GM23338 (cell line): ENCODE measurements at regions not wholly inside any gene's neighbourhood (a gene's known extent, or its start where the extent isn't known, plus 50 kb on each side); places are given as distances from the start of the nearest gene placed in this dataset.

ENCODE experiments used
- ATAC-seq: fragments of 200-7000 bp; cut with Tn5 transposase; 3 replicates; pipeline ENCODE4 v1.9.1; 2020
- DNase-seq: peaks from one replicate; pipeline ENCODE4 v3.0.0-alpha.2; 2015; ENCODE audit warnings: low spot score
- H2AFZ ChIP-seq: fragments of 200-600 bp; sonication (generic); 2 replicates; pipeline ENCODE4 v1.8.0; 2016; ENCODE audit warnings: antibody characterized with exemption, mild to moderate bottlenecking, moderate library complexity
- H3F3A ChIP-seq: fragments of 200-600 bp; sonication (generic); replicated peaks from 2 replicates; pipeline ENCODE4 v1.8.0; 2017; ENCODE audit warnings: antibody characterized with exemption, mixed run types, low read depth
- H3K27ac ChIP-seq: fragments of 200-600 bp; sonication (generic); 2 replicates; pipeline ENCODE4 v1.6.1; 2016; ENCODE audit warnings: low read depth
- H3K27me3 ChIP-seq: fragments of 200-600 bp; sonication (generic); 2 replicates; pipeline ENCODE4 v1.8.0; 2016; ENCODE audit warnings: mild to moderate bottlenecking, mixed run types, moderate library complexity; ENCODE audit not compliant: insufficient read depth
- H3K36me3 ChIP-seq: fragments of 200-600 bp; sonication (generic); 2 replicates; pipeline ENCODE4 v1.8.0; 2016; ENCODE audit warnings: mild to moderate bottlenecking; ENCODE audit not compliant: insufficient read depth
- H3K4me1 ChIP-seq: fragments of 200-600 bp; sonication (generic); 2 replicates; pipeline ENCODE4 v1.8.0; 2016; ENCODE audit warnings: mild to moderate bottlenecking, moderate library complexity; ENCODE audit not compliant: insufficient read depth
- H3K4me2 ChIP-seq: fragments of 200-600 bp; sonication (generic); 2 replicates; pipeline ENCODE4 v1.7.1; 2017; ENCODE audit warnings: mixed run types
- H3K4me3 ChIP-seq: fragments of 200-600 bp; sonication (generic); 2 replicates; pipeline ENCODE4 v1.6.1; 2016; ENCODE audit warnings: mixed run types
- H3K79me2 ChIP-seq: fragments of 200-600 bp; sonication (generic); replicated peaks from 2 replicates; pipeline ENCODE4 v1.8.0; 2017; ENCODE audit warnings: mild to moderate bottlenecking; ENCODE audit not compliant: insufficient read depth
- H3K9me2 ChIP-seq: fragments of 200-600 bp; sonication (generic); 2 replicates; pipeline ENCODE4 v1.8.0; 2017; ENCODE audit not compliant: insufficient read depth
- H4K20me1 ChIP-seq: fragments of 200-600 bp; sonication (generic); replicated peaks from 2 replicates; pipeline ENCODE4 v1.8.0; 2017; ENCODE audit warnings: mild to moderate bottlenecking; ENCODE audit not compliant: insufficient read depth
- H3K27ac Mint-ChIP-seq: 2 replicates; pipeline ENCODE4 v1.8.0; 2020; ENCODE audit warnings: inconsistent platforms, mild to moderate bottlenecking, moderate library complexity, mixed read lengths
- H3K27me3 Mint-ChIP-seq: 3 replicates; pipeline ENCODE4 v1.8.0; 2022; ENCODE audit warnings: low read depth, mild to moderate bottlenecking, moderate library complexity, mixed read lengths, inconsistent platforms; ENCODE audit not compliant: insufficient read depth, poor library complexity
- H3K36me3 Mint-ChIP-seq: 3 replicates; pipeline ENCODE4 v1.8.0; 2021; ENCODE audit warnings: low read depth, mild to moderate bottlenecking, inconsistent platforms, moderate library complexity, mixed read lengths
- H3K4me1 Mint-ChIP-seq: 3 replicates; pipeline ENCODE4 v1.8.0; 2020; ENCODE audit warnings: mild to moderate bottlenecking, inconsistent platforms, mixed read lengths
- H3K4me3 Mint-ChIP-seq: 3 replicates; pipeline ENCODE4 v1.8.0; 2021; ENCODE audit warnings: moderate library complexity, mild to moderate bottlenecking, inconsistent platforms, mixed read lengths
- H3K9me3 Mint-ChIP-seq: 3 replicates; pipeline ENCODE4 v1.8.0; 2020; ENCODE audit warnings: moderate library complexity, mild to moderate bottlenecking, inconsistent platforms, mixed read lengths
- CREB1 ChIP-seq: fragments of 250-450 bp; sonication (Bioruptor Pico); IDR thresholded peaks from 2 replicates; pipeline ENCODE4 v1.5.0; 2020; ENCODE audit warnings: low read depth, mild to moderate bottlenecking, moderate library complexity
- EZH2 ChIP-seq: fragments of 200-600 bp; sonication (generic); IDR thresholded peaks from one replicate; pipeline ENCODE4 v1.8.0; 2017; ENCODE audit warnings: antibody characterized with exemption, mild to moderate bottlenecking, low read depth; ENCODE audit not compliant: unreplicated experiment
- EZH2phosphoT487 ChIP-seq: fragments of 200-600 bp; sonication (generic); IDR thresholded peaks from one replicate; pipeline ENCODE4 v1.8.1; 2018; ENCODE audit warnings: antibody characterized with exemption; ENCODE audit not compliant: unreplicated experiment
- JUNB ChIP-seq: IDR thresholded peaks from one replicate; pipeline ENCODE4 v1.6.1; 2016; ENCODE audit warnings: antibody characterized with exemption; ENCODE audit not compliant: unreplicated experiment
- NANOG ChIP-seq: IDR thresholded peaks from 2 replicates; pipeline ENCODE4 v1.6.1; 2016; ENCODE audit warnings: antibody characterized with exemption, borderline replicate concordance
- POLR2AphosphoS5 ChIP-seq: IDR thresholded peaks from 2 replicates; pipeline ENCODE4 v1.6.1; 2016; ENCODE audit warnings: antibody characterized with exemption, low read depth
- REST ChIP-seq: IDR thresholded peaks from one replicate; pipeline ENCODE4 v1.6.1; 2018; ENCODE audit warnings: antibody characterized with exemption; ENCODE audit not compliant: unreplicated experiment
- STAT1 ChIP-seq: IDR thresholded peaks from one replicate; pipeline ENCODE4 v1.6.1; 2016; ENCODE audit warnings: antibody characterized with exemption; ENCODE audit not compliant: unreplicated experiment
- ZNF114 ChIP-seq: fragments of 250-450 bp; sonication (Bioruptor Pico); IDR thresholded peaks from 2 replicates; pipeline ENCODE4 v1.5.0; 2020; ENCODE audit warnings: mild to moderate bottlenecking, moderate library complexity
- ZNF331 ChIP-seq: fragments of 250-450 bp; sonication (Bioruptor Pico); IDR thresholded peaks from 2 replicates; pipeline ENCODE4 v1.5.0; 2020; ENCODE audit warnings: low read depth, mild to moderate bottlenecking, moderate library complexity
- TF ChIP-seq, protein P1 (sequence below): IDR thresholded peaks from 2 replicates; pipeline ENCODE4 v1.6.1; 2016; ENCODE audit warnings: antibody characterized with exemption
- TF ChIP-seq, protein P2 (sequence below), 2 experiments: fragments of 200-600 bp in 1 of 2; sonication (generic) in 1 of 2; conservative IDR thresholded peaks; 2 replicates each; pipeline versions ENCODE4 v1.5.1 to v1.6.1; 2016 to 2017; ENCODE audit warnings: antibody characterized with exemption in 2 of 2, low read depth in 2 of 2, mild to moderate bottlenecking in 2 of 2, moderate library complexity in 1 of 2
- TF ChIP-seq, protein P3 (sequence below): fragments of 250-450 bp; sonication (Bioruptor Pico); IDR thresholded peaks from 2 replicates; pipeline ENCODE4 v1.5.0; 2020; ENCODE audit warnings: mild to moderate bottlenecking, moderate library complexity

DNA sequence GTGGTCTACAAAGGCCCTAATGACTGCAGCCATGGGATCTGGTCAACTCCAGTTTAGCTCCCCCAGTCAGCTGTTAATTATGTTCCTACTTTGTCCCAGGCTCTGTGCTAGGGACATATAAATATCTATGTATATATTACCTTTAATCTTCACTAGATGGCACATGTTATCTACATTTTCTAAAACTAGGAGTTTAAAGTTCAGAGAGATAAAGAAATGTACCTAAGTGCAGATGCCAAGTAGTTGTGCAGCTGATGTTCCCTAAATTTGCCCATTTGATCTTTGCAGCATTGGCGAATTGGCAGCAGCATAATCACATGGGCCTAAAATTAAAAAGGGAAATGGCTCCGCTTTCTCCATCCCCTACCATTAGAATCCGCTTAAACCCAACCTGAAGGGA lies 541.1 kb downstream of the MED13L start:
- H3K4me1 ChIP-seq, result no peaks in the 10 kb centered on the region
- TF ChIP-seq NANOG, result no peak
- TF ChIP-seq ZNF114 (CRISPR knock-in tag), result no peak
- TF ChIP-seq, protein P1, sequence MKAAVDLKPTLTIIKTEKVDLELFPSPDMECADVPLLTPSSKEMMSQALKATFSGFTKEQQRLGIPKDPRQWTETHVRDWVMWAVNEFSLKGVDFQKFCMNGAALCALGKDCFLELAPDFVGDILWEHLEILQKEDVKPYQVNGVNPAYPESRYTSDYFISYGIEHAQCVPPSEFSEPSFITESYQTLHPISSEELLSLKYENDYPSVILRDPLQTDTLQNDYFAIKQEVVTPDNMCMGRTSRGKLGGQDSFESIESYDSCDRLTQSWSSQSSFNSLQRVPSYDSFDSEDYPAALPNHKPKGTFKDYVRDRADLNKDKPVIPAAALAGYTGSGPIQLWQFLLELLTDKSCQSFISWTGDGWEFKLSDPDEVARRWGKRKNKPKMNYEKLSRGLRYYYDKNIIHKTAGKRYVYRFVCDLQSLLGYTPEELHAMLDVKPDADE, result no peak
- no peak for TF ChIP-seq REST
- no peak for TF ChIP-seq EZH2phosphoT487
- TF ChIP-seq CREB1 (CRISPR knock-in tag), result no peak
- no peak for TF ChIP-seq ZNF331
- no peak for TF ChIP-seq STAT1
- TF ChIP-seq EZH2, result no peak
- TF ChIP-seq, protein P2, sequence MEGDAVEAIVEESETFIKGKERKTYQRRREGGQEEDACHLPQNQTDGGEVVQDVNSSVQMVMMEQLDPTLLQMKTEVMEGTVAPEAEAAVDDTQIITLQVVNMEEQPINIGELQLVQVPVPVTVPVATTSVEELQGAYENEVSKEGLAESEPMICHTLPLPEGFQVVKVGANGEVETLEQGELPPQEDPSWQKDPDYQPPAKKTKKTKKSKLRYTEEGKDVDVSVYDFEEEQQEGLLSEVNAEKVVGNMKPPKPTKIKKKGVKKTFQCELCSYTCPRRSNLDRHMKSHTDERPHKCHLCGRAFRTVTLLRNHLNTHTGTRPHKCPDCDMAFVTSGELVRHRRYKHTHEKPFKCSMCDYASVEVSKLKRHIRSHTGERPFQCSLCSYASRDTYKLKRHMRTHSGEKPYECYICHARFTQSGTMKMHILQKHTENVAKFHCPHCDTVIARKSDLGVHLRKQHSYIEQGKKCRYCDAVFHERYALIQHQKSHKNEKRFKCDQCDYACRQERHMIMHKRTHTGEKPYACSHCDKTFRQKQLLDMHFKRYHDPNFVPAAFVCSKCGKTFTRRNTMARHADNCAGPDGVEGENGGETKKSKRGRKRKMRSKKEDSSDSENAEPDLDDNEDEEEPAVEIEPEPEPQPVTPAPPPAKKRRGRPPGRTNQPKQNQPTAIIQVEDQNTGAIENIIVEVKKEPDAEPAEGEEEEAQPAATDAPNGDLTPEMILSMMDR (conservative IDR thresholded peaks at IDR 0.05; ENCODE audit: low read depth in 2 of 2), result no peak
- no peak for TF ChIP-seq JUNB
- TF ChIP-seq, protein P3, sequence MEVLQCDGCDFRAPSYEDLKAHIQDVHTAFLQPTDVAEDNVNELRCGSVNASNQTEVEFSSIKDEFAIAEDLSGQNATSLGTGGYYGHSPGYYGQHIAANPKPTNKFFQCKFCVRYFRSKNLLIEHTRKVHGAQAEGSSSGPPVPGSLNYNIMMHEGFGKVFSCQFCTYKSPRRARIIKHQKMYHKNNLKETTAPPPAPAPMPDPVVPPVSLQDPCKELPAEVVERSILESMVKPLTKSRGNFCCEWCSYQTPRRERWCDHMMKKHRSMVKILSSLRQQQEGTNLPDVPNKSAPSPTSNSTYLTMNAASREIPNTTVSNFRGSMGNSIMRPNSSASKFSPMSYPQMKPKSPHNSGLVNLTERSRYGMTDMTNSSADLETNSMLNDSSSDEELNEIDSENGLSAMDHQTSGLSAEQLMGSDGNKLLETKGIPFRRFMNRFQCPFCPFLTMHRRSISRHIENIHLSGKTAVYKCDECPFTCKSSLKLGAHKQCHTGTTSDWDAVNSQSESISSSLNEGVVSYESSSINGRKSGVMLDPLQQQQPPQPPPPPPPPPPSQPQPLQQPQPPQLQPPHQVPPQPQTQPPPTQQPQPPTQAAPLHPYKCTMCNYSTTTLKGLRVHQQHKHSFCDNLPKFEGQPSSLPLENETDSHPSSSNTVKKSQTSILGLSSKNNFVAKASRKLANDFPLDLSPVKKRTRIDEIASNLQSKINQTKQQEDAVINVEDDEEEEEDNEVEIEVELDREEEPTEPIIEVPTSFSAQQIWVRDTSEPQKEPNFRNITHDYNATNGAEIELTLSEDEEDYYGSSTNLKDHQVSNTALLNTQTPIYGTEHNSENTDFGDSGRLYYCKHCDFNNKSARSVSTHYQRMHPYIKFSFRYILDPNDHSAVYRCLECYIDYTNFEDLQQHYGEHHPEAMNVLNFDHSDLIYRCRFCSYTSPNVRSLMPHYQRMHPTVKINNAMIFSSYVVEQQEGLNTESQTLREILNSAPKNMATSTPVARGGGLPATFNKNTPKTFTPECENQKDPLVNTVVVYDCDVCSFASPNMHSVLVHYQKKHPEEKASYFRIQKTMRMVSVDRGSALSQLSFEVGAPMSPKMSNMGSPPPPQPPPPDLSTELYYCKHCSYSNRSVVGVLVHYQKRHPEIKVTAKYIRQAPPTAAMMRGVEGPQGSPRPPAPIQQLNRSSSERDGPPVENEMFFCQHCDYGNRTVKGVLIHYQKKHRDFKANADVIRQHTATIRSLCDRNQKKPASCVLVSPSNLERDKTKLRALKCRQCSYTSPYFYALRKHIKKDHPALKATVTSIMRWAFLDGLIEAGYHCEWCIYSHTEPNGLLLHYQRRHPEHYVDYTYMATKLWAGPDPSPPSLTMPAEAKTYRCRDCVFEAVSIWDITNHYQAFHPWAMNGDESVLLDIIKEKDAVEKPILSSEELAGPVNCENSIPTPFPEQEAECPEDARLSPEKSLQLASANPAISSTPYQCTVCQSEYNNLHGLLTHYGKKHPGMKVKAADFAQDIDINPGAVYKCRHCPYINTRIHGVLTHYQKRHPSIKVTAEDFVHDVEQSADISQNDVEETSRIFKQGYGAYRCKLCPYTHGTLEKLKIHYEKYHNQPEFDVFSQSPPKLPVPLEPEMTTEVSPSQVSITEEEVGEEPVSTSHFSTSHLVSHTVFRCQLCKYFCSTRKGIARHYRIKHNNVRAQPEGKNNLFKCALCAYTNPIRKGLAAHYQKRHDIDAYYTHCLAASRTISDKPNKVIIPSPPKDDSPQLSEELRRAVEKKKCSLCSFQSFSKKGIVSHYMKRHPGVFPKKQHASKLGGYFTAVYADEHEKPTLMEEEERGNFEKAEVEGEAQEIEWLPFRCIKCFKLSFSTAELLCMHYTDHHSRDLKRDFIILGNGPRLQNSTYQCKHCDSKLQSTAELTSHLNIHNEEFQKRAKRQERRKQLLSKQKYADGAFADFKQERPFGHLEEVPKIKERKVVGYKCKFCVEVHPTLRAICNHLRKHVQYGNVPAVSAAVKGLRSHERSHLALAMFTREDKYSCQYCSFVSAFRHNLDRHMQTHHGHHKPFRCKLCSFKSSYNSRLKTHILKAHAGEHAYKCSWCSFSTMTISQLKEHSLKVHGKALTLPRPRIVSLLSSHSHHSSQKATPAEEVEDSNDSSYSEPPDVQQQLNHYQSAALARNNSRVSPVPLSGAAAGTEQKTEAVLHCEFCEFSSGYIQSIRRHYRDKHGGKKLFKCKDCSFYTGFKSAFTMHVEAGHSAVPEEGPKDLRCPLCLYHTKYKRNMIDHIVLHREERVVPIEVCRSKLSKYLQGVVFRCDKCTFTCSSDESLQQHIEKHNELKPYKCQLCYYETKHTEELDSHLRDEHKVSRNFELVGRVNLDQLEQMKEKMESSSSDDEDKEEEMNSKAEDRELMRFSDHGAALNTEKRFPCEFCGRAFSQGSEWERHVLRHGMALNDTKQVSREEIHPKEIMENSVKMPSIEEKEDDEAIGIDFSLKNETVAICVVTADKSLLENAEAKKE (CRISPR knock-in tag), result no peak
- no peak for TF ChIP-seq POLR2AphosphoS5
- DNase-seq, result no peak
- no peaks in the 10 kb centered on the region for H3K27me3 ChIP-seq
- H3F3A ChIP-seq, result no peaks in the 10 kb centered on the region
- Mint-ChIP-seq H3K27me3 (no peaks in the 10 kb centered on the region), H3K4me1 (no peaks in the 10 kb centered on the region), H3K36me3 (no peaks in the 10 kb centered on the region), H3K4me3 (no peak overlapping the region), H3K27ac (no peak overlapping the region), H3K9me3 (no peaks in the 10 kb centered on the region)
- peaks cover 13% of the 10 kb centered on the region; the same call in 1 of the 2 replicates for H3K9me2 ChIP-seq
- peak overlapping the region; percentile 43; the same call in 1 of the 2 replicates for H2AFZ ChIP-seq
- no peaks in the 10 kb centered on the region for H4K20me1 ChIP-seq
- H3K27ac ChIP-seq, result no peak overlapping the region
- H3K4me2 ChIP-seq, result no peak overlapping the region
- H3K4me3 ChIP-seq, result no peak overlapping the region
- no peaks in the 10 kb centered on the region for H3K36me3 ChIP-seq
- H3K79me2 ChIP-seq, result no peaks in the 10 kb centered on the region
- ATAC-seq, result no peak
